ENCODE measurements at regions not wholly inside any gene's neighbourhood (a gene's known extent, or its start where the extent isn't known, plus 50 kb on each side); places are given as distances from the start of the nearest gene placed in this dataset.

- TF ChIP-seq ZBTB8A (tag by site-specific recombination; IDR thresholded peaks at IDR 0.05) (no peak), CTCF (tag by site-specific recombination; IDR thresholded peaks at IDR 0.05) (no peak), ZNF138 (tag by site-specific recombination; IDR thresholded peaks at IDR 0.05; ENCODE audit: borderline replicate concordance) (no peak), ZNF518A (tag by site-specific recombination; conservative IDR thresholded peaks at IDR 0.05; ENCODE audit: low read depth) (no peak), ZNF629 (tag by site-specific recombination; IDR thresholded peaks at IDR 0.05) (no peak), ZNF112 (tag by site-specific recombination; IDR thresholded peaks at IDR 0.05) (no peak), ZNF37A (tag by site-specific recombination; IDR thresholded peaks at IDR 0.05) (no peak), ZBTB26 (tag by site-specific recombination; optimal IDR thresholded peaks at IDR 0.05) (no peak), ZNF670 (tag by site-specific recombination; IDR thresholded peaks at IDR 0.05; ENCODE audit: low read depth) (no peak), ZBTB1 (tag by site-specific recombination; IDR thresholded peaks at IDR 0.05) (no peak)
- TF ChIP-seq, protein P1, sequence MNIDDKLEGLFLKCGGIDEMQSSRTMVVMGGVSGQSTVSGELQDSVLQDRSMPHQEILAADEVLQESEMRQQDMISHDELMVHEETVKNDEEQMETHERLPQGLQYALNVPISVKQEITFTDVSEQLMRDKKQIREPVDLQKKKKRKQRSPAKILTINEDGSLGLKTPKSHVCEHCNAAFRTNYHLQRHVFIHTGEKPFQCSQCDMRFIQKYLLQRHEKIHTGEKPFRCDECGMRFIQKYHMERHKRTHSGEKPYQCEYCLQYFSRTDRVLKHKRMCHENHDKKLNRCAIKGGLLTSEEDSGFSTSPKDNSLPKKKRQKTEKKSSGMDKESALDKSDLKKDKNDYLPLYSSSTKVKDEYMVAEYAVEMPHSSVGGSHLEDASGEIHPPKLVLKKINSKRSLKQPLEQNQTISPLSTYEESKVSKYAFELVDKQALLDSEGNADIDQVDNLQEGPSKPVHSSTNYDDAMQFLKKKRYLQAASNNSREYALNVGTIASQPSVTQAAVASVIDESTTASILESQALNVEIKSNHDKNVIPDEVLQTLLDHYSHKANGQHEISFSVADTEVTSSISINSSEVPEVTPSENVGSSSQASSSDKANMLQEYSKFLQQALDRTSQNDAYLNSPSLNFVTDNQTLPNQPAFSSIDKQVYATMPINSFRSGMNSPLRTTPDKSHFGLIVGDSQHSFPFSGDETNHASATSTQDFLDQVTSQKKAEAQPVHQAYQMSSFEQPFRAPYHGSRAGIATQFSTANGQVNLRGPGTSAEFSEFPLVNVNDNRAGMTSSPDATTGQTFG (tag by site-specific recombination; IDR thresholded peaks at IDR 0.05; ENCODE audit: borderline replicate concordance) = no peak
- TF ChIP-seq, protein P2, sequence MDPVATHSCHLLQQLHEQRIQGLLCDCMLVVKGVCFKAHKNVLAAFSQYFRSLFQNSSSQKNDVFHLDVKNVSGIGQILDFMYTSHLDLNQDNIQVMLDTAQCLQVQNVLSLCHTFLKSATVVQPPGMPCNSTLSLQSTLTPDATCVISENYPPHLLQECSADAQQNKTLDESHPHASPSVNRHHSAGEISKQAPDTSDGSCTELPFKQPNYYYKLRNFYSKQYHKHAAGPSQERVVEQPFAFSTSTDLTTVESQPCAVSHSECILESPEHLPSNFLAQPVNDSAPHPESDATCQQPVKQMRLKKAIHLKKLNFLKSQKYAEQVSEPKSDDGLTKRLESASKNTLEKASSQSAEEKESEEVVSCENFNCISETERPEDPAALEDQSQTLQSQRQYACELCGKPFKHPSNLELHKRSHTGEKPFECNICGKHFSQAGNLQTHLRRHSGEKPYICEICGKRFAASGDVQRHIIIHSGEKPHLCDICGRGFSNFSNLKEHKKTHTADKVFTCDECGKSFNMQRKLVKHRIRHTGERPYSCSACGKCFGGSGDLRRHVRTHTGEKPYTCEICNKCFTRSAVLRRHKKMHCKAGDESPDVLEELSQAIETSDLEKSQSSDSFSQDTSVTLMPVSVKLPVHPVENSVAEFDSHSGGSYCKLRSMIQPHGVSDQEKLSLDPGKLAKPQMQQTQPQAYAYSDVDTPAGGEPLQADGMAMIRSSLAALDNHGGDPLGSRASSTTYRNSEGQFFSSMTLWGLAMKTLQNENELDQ (tag by site-specific recombination; IDR thresholded peaks at IDR 0.05; ENCODE audit: low read depth) = no peak
- TF ChIP-seq, protein P3, sequence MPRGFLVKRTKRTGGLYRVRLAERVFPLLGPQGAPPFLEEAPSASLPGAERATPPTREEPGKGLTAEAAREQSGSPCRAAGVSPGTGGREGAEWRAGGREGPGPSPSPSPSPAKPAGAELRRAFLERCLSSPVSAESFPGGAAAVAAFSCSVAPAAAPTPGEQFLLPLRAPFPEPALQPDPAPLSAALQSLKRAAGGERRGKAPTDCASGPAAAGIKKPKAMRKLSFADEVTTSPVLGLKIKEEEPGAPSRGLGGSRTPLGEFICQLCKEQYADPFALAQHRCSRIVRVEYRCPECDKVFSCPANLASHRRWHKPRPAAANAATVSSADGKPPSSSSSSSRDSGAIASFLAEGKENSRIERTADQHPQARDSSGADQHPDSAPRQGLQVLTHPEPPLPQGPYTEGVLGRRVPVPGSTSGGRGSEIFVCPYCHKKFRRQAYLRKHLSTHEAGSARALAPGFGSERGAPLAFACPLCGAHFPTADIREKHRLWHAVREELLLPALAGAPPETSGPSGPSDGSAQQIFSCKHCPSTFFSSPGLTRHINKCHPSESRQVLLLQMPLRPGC (tag by site-specific recombination; IDR thresholded peaks at IDR 0.05) = no peak
Observed at GRCh38 chr9:27791311-27791710, 218.0 kb upstream of the C9orf72 start.

Data from HEK293 (cell line).